ENCODE measurements at regions not wholly inside any gene's neighbourhood (a gene's known extent, or its start where the extent isn't known, plus 50 kb on each side); places are given as distances from the start of the nearest gene placed in this dataset.

DNA sequence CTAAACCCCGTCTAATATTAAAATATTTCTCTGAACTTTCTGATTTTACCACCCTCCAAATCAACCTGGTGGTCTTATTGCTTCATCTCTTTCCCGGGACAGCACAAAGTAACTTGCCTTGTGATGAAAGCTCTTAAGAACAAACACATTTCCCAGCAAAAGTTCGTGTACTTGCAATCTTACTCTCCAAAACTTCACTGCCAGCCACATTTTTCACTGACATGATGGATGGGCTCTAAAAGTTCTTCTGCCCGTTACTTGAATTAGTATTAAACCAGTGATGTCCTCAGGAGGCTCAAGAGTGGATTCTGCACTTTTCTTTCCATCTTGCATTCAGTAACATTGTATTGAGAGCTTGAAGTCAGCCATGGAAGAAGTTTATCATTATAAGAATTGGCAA is 731.6 kb upstream of the GJE1 start:
- TF ChIP-seq, protein P1, sequence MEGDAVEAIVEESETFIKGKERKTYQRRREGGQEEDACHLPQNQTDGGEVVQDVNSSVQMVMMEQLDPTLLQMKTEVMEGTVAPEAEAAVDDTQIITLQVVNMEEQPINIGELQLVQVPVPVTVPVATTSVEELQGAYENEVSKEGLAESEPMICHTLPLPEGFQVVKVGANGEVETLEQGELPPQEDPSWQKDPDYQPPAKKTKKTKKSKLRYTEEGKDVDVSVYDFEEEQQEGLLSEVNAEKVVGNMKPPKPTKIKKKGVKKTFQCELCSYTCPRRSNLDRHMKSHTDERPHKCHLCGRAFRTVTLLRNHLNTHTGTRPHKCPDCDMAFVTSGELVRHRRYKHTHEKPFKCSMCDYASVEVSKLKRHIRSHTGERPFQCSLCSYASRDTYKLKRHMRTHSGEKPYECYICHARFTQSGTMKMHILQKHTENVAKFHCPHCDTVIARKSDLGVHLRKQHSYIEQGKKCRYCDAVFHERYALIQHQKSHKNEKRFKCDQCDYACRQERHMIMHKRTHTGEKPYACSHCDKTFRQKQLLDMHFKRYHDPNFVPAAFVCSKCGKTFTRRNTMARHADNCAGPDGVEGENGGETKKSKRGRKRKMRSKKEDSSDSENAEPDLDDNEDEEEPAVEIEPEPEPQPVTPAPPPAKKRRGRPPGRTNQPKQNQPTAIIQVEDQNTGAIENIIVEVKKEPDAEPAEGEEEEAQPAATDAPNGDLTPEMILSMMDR (IDR thresholded peaks at IDR 0.05): no peak
- no peak for TF ChIP-seq POLR2A (IDR thresholded peaks at IDR 0.05)
